ENCODE measurements at regions not wholly inside any gene's neighbourhood (a gene's known extent, or its start where the extent isn't known, plus 50 kb on each side); places are given as distances from the start of the nearest gene placed in this dataset.
"Not testable (repeated sequence)": the region's sequence is repeated elsewhere in the genome, so short reads cannot be mapped to it uniquely, and the experiment has no call there.

DNA sequence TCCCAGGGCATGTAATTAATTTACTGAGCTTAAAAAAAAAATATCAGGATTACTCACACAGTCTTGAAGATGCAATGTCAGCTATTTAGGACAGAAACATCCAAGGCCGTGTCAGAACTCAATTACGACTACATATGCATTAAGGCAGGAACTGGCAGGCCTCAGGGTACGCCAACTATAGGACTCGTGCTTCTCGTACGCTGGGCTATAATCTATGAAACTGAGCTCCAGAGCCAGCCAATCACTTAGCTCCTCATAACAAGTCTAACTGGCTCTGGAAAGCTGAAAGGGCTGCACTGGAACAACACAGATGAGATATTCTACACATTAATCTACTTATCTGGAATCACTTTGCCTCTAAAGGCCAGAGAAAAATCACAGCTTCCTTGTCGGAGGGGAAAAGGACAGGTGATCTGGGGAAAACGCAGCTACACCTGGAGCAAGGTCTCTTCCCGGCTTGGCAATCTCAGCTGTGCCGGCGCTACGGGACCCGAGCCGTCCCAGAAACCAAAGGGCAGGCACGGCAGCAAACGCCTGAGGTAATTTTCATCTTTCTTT, 212.0 kb downstream of the DEPDC1B start:
- no peak for DNase-seq

DNA sequence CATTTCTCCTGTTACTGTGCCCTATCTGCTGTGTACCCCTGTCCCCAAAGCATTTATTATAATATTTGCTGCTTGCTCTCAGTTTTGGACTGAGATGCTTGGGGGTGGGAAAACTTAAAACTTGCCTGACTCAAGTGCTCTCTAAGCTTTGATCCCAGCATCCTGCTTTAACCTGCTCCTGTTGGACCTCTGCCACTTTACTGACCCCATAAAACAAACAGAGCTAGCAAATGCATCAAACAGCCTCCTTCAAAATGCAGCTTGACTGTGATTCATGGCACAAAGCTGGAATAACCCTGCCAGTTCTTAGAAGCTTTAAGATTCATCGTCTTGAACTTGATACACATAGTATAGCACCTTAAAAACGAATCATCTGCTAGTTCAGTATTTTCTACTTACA, 212.5 kb downstream of the DEPDC1B start:
- no peak for DNase-seq

DNA sequence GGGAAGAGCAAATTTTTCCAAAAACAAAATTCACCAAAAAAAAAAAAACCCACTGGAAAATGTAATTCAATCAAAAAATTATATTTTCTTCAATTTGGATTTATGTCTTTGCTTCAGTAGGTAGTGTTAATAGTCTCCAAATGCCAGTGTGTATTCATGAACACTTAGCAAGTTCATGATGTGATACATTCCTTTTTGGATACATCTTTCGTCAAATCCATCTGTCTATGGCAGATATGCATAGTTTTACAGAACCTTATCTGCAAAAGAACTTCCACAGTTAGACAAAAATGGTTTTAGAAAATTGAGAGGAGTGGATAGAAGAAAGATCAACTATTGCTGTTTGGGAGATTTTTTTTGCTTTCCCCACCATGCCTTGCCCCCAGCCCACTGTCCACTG, 214.6 kb downstream of the DEPDC1B start:
- no peak for DNase-seq

DNA sequence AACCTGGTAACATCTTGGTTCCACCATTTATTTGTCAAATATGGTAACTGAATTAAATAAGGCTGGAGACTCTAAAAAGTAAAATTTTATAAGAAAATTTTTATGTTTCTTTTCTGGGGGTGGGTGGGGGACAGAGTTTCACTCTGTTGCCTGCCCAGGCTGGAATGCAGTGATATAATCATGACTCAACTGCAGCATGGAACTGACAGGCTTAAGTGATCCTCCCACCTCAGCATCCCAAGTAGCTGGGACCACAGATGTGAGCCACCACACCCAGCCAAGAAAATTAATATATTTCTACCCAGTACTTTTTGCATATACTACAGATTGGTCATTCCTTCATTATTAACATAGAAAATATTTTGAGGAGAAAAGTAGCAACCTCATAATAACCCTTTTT, 216.9 kb downstream of the DEPDC1B start:
- DNase-seq, result no peak

DNA sequence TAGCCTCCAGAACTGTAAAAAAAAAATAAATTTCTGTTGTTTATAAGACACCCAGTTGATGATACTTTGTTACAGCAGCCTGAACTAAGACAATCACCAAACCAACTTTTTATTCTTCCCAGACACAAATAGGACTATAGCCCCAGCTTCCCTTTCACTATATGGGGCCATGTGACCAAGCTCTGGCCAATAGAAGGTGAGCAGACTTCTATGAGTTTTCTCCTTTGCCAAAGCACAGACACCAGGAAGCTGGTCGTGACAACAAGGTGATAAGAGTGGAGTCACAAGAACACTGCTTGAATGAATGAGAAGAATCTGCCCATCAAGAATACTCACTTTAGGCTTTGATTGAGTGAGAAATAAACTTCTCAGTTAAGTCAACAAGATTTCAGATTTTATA, 217.7 kb downstream of the DEPDC1B start:
- DNase-seq, result no peak

DNA sequence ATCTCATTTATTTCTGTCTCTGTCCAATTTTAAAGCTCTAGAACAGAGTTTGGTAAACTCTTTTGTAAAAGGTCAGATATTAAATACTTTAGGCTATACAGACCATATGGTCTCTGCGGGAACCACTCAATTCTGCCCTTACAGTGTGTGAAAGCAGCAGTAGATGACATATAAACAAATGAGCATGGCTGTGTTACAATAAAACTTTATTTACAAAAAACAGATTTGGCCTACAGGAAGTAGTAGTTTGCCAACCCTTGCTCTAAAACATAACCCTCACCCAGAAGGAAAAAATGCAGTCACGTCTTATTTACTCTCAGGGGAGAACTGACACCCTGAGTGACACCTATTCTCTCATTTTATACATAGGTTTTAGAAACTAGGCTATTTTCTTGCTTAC, 220.4 kb downstream of the DEPDC1B start:
- no peak for DNase-seq

DNA sequence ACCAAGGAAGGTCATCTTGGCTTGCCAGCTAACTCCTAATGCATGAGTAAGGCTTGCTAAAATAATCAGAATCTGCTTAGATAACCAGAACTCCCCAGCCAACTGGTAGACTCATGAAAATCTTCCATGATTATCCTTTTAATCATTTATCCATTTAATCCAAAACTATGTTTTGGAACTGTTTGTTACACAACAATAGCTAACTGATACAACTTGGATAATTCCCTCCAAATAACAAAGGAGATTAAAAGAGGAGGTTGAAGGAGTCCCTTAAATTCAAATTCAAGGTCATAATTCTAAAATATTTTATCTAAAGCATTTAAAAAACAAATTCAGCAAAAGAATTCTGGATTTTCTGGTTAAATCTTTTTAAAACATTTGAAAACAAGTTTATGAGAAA, 222.1 kb downstream of the DEPDC1B start:
- no peak for DNase-seq

DNA sequence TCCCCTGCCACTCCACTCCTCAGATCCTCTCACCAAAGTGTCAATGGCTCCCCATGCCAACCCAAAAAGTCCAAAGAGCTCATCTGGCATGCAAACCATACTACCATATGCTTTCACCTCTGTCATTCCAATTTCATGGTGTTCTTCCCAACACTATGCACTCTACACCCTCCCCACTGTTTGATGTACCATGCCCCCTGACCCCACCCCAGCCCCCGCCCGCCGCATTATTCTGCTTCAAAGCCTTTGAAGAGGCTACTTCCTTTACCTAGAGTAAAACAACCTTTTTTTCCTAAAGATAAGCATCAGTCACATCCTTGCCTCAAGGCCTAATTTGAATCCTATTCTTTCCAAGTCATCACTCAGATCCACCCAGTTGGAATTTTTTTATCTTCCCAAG, 226.3 kb downstream of the DEPDC1B start:
- DNase-seq, result no peak

DNA sequence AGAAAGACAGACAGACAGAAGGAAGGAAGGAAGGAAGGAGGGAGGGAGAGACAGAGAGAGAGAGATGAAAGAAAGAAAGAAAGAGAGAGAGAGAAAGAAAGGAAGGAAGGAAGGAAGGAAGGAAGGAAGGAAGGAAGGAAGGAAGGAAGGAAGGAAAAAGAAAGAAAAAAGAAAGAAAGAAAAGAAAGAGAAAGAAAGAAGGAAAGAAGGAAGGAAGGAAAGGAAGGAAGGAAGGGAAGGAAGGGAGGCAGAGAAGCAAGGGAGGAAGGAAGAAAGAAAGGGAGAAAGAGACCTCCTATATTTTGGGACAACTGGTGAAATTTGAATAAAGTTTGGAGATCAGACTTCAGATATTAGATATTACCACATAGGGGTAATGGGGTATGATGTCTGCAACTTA, 226.9 kb downstream of the DEPDC1B start:
- DNase-seq, result not testable (repeated sequence)

DNA sequence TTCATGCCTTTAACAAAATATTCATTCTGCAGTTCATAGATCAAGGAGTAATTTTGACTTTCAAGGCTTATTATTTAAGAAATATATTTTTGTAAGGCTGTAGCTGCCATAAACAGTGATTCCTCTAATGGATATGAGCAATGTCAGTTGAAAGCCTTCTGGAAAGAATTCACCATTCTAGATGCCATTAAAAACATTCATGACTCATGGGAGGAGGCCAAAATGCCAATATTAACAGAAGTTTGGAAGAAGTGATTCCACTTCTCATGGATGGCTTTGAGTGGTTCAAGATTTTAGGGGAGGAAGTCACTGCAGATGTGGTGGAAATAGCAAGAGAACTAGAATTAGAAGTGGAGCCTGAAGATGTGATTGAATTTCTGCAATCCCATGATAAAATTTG, 229.1 kb downstream of the DEPDC1B start:
- no peak for DNase-seq

DNA sequence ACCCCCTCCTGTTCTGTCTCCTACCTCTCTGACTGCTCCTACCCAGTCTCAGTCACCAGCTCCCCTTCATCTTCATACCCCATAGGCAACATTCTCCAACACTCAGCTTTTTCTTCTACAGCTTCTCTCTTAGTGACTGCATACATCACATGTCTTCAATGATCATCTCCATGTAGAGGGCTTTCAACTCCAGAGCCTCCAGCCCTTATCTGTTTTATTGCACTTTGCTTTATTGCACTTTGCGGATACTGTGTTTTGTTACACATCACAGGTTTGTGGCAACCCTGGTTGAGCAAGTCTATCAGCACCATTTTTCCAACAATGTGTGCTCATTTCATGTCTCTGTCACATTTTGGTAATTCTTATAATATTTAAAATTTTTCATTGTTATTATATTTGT, 230.7 kb downstream of the DEPDC1B start:
- no peak for DNase-seq

DNA sequence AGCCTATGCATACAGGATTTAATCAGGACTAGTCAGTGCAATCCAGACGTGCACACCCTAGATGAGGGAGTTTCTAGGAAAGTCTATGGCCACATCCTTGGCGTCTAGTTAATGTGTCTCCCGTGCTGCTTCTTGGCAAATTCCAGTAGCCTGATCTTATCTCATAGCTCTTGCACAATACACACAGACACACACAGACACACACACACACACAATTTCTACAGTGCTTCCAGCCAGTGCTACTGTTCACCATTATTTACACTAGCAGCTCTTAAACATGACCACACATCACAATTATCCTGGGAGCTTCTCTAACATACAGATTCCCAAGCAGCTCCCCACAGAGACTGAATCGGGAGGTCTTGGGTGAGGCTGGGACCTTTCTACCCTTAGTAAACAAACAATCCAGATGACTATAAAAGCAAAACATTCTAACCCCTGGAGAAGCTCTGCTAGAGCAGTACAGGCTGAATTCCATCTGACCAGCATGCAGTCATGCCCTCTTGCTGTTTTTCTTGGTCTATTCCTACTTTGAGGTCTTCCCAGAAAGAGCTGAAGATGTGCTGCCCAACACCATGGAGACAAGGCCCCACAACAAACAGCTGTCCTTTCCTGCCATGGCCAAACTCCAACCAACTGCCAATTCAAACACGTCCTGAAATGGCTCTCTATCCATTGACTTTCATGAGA, 236.6 kb downstream of the DEPDC1B start:
- no peak for DNase-seq

DNA sequence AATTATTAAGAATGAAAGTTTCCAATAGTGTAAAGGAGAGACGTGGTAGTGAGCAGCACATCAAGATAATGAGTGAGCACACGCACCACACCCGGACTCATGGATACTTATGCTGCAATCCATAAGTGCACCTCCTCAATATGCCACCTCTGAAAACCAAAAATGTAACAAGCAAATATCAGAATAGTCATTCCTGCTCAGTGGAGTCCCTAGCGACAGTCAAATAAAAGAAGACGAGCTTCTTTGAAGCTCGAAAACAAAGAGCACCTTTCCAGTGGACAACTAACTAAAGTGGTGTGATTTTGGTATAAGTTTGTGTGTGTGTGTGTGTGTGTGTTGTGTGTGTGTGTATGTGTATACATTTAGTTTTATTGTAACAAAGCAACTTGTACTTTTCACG, 241.3 kb downstream of the DEPDC1B start:
- DNase-seq, result no peak

DNA sequence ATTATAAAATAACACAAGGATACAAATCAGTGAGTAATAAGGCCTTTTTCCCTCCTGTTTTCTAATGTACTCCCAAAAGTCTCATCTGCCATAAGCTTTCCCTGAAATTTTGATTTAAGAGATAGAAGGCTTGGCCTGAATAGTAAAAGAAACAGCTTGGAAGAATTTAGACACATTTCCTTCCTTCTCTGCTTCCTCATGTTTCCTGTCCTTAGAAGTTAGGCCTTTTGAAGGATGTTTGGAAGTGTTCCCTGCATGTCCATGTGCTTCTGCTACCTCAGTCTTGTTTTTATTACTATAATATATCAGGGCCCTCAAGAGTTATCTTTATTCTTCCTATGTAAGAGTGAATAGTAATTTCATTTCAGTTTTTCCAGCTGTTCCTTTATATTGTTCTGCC, 242.7 kb downstream of the DEPDC1B start:
- no peak for DNase-seq

DNA sequence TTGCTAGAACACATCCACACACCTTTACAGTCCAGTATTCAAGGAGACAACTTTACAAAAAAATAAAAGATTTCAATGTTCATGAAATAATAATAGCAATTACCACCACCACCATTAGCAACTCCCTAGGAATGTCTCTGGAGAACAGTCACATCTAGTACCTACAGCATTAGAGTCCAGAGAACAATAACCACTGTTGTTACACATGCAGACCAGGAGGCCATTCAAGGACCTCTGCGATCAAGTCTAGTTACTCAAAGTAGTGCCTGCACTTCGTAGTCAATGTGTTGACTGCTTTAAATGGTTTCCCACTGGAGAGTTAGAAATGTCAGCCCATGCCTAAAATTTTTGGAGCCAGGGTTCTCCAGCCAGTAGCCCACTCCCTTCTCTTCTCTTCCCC, 244.4 kb downstream of the DEPDC1B start:
- DNase-seq, result no peak

DNA sequence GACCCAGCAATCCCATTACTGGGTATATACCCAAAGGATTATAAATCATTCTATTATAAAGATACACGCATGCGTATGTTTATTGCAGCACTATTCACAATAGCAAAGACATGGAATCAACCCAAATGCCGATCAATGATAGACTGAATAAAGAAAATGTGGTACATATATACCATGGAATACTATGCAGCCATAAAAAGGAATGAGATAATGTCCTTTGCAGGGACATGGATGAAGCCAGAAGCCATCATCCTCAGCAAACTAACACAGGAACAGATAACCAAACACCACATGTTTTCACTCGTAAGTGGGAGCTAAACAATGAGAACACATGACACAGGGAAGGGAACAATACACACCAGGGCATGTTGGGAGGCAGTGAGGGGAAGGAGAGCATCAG, 245.7 kb downstream of the DEPDC1B start:
- not testable (repeated sequence) for DNase-seq

DNA sequence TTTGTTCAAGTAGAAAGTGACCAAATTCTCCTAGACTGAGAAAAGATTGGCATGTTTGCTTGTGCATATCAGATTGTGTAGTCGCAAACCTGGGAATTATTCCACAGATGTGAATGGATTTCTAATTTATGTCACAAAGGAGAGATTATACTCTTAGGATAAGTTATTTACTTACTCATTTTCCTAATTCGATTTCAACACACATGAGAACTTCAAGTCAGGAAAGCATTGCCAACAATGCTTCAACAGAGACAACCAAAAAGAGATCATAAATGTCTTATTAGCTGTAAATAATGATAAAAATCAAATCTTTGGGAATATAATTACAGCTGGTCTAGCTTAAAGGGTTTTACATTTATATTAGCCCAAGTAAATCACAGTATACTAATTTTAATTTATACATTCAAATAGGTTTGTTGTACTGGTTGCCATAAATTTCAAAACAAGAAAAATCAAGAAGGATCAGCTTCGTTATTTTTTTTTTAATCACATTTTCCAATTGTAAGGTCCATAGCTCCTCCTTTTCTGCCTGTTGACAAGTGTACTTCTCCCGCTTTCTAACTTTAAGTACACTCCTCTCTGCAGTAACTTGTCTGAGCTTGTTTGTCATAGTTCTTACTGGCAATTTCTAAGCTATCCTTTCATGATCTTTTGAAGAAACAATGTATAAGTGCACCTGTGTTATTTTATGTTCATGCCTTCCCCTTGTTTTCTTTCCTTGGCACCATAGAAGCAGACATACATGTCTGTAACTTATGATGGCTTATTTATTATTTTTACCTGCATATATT, 246.6 kb downstream of the DEPDC1B start:
- DNase-seq, result no peak

DNA sequence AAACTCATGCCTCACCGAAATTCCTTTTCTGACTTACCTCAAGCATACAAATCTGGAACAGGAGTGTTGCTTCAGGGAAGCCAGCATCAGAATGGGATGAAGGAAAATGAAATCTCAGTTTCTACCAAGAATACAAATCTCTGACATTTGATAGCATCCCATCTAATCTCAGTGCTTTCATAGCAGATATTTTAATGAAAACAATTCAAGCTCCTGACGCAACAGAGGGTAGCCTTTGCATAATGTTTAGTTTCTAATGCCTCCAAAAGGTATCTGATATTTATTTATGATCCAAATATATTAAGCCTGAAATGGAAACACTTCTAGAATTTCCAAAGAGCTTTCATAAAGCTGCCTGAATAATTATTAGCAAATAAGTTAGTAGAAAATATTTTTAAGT, 251.4 kb downstream of the DEPDC1B start:
- DNase-seq, result no peak

DNA sequence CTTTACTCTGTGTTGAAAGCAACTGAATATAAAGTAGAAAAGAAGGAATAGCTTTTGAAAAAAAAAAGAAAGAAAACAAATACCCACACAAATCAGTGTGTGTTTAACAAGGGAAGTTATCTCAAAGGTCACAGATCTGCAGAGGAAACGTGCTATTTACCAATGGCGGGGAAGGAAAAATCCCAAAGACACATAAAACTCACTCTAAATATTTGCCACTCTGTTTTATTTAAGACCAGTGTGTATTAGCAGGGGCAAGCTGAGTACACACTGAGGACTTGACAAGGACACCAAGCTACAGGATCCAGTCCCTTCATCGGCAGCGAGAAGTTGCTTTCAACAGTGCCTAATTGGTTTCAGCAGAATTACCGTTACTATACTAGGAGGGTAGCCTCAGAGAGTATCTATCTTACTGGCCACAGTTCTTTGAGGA, 252.5 kb downstream of the DEPDC1B start:
- DNase-seq, result no peak

DNA sequence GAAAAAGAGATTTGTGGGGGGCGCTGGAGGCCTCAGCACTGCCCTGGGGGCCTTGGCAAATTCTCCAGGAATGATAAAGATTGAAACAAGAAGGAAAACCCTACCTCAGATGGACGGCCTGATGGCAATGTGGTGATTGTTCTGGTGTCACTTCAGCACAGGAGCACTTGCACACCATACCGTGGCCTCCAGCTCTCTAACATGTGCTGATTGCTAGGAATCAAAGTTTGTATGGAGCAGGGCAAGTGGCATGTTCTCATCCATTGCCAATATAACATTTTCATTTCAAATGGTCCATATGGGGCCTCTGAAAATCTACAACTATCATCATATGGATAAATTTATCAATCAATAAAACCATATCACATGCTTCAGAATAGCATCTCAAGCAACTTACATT, 253.0 kb downstream of the DEPDC1B start:
- DNase-seq, result no peak

DNA sequence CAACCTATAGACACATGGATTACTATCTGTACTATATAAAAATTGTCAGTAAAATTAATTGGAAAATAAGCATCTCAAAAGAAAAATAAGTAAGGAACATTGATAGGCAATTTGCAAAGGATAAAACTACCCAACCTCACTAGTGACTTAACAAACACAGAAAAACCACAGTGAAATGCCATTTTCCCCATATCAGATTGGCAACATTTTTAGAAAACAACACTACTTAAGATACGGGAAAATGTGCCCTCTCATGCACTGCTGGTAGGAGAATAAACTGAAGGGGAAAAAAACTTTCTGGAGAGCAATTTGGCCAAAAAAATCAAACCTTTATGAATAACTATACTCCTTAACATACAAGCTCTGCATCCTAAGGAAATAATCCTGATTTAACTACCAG, 254.0 kb downstream of the DEPDC1B start:
- no peak for DNase-seq

DNA sequence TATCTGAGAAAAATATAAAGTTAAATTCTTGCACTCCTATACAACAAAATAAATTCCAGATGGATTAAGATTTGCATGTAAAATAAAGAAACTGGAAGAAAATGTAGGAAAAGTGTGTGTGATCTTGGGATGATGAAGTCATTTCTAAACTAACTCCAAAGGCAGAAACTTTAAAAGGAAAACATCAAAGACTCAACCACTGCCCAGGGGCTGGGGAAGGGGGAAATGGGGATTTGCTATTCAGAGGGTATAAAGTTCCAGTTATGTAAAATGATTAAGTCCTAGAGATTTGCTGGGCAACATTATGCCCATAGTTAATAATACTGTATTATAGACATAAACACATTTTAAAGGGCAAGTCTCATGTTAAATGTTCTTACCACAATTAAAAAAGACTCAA, 254.5 kb downstream of the DEPDC1B start:
- no peak for DNase-seq

DNA sequence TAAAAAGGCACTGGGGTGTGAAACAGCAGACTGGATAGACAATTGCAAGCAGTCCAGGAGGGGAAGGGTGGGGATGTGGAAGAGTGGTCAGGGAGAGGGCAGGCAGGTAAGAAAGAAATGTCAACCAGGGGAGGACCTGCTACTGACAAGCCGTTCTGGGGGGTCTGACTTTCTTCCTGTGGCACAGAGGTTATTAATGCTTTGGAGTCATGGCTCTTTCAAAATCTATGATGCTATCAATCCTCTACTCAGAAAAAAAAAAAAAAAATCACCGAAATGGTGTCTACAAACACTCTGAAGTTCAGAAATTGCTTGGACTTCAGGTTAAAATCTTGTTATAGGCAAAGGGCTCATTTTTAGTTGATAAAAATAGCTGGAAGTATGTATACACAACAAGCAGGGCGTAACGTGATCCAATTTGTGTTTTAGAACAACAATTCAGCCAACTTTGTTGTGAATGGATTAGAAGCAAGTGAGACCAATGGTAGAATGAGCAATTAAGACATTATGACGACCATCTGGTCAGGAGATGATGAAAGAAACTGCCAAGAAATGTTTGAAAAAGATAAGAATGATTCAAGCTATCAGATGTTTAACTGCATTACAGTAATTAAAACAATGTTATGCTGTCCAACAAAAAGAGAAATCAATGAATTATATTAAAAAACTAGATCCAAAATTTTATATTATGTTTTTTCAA, 255.2 kb downstream of the DEPDC1B start:
- no peak for DNase-seq

DNA sequence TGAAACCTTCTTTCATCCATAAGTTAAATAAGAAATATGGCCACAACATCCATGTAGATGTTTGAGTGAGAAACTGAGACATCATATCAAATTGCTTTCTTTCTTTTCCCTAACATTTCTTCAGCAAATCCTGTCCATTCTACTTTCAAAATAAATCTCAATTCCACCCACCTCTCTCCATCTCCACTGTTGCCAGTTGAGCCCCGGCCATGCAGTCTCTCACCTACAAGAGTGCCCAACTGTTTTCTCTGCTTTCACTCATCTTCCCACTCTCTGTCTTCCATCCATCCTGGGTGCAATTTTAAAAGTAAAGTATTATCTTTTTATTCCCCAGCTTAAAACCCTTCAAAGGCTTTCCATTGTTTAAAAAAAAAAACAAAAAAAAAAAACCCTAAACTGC, 260.4 kb downstream of the DEPDC1B start:
- DNase-seq, result no peak
